WERI-Rb-1 (cell line): ENCODE measurements at regions not wholly inside any gene's neighbourhood (a gene's known extent, or its start where the extent isn't known, plus 50 kb on each side); places are given as distances from the start of the nearest gene placed in this dataset.

Source experiments
- DNase-seq: peaks from one replicate; pipeline ENCODE4 v3.0.0-alpha.2; 2020
- H3K27ac ChIP-seq: fragments of 250-450 bp; sonication (Bioruptor Pico); 2 replicates; pipeline ENCODE4 v1.5.1; 2020; ENCODE audit warnings: mild to moderate bottlenecking, moderate library complexity
- H3K27me3 ChIP-seq: fragments of 250-450 bp; sonication (Bioruptor Pico); 2 replicates; pipeline ENCODE4 v1.5.1; 2021; ENCODE audit warnings: mild to moderate bottlenecking, low read depth, moderate library complexity; ENCODE audit not compliant: insufficient read depth, severe bottlenecking
- H3K36me3 ChIP-seq: fragments of 250-450 bp; sonication (Bioruptor Pico); 2 replicates; pipeline ENCODE4 v1.5.1; 2020; ENCODE audit warnings: mild to moderate bottlenecking, moderate library complexity
- H3K4me3 ChIP-seq: 2 replicates; pipeline ENCODE4 v1.5.1; 2011; ENCODE audit warnings: low read depth, mild to moderate bottlenecking, control low read depth, low read length
- H3K9me3 ChIP-seq: fragments of 250-450 bp; sonication (Bioruptor Pico); 2 replicates; pipeline ENCODE4 v1.5.1; 2021; ENCODE audit warnings: mild to moderate bottlenecking, moderate library complexity; ENCODE audit not compliant: severe bottlenecking
- CTCF ChIP-seq: IDR thresholded peaks from 2 replicates; pipeline ENCODE4 v1.5.1; 2011; ENCODE audit warnings: low read depth, mild to moderate bottlenecking, control low read depth, inconsistent platforms, low read length

- Histone ChIP-seq H3K9me3 (no peaks in the 10 kb centered on the region), H3K27me3 (peaks cover 6% of the 10 kb centered on the region), H3K4me3 (no peak overlapping the region), H3K27ac (no peak overlapping the region), H3K36me3 (no peaks in the 10 kb centered on the region)
- TF ChIP-seq CTCF = no peak
- DNase-seq = no peak
Measured at GRCh38 chr13:91123456-91124127, 223.9 kb upstream of the MIR17HG start.

GRCh38 chr13:91126806-91127205 lies 220.7 kb upstream of the MIR17HG start:
- Histone ChIP-seq H3K4me3 (no peak overlapping the region), H3K36me3 (no peaks in the 10 kb centered on the region), H3K27ac (no peak overlapping the region), H3K27me3 (peaks cover 4% of the 10 kb centered on the region), H3K9me3 (no peaks in the 10 kb centered on the region)
- TF ChIP-seq CTCF = no peak
- DNase-seq = peak; percentile 47

- Histone ChIP-seq H3K36me3 (no peaks in the 10 kb centered on the region), H3K27ac (no peak overlapping the region), H3K9me3 (no peaks in the 10 kb centered on the region), H3K4me3 (no peak overlapping the region), H3K27me3 (no peaks in the 10 kb centered on the region)
- TF ChIP-seq CTCF = no peak
- no peak for DNase-seq
Measured at GRCh38 chr13:91127995-91128394, 219.5 kb upstream of the MIR17HG start.

GRCh38 chr13:91132381-91132780 lies 215.1 kb upstream of the MIR17HG start:
- H3K4me3 ChIP-seq = no peak overlapping the region
- H3K36me3 ChIP-seq = no peaks in the 10 kb centered on the region
- H3K9me3 ChIP-seq = no peaks in the 10 kb centered on the region
- no peak for TF ChIP-seq CTCF
- H3K27me3 ChIP-seq = no peaks in the 10 kb centered on the region
- no peak for DNase-seq
- no peak overlapping the region for H3K27ac ChIP-seq

- H3K9me3 ChIP-seq = no peaks in the 10 kb centered on the region
- TF ChIP-seq CTCF = no peak
- H3K27me3 ChIP-seq = no peaks in the 10 kb centered on the region
- H3K36me3 ChIP-seq = no peaks in the 10 kb centered on the region
- H3K27ac ChIP-seq = no peak overlapping the region
- no peak for DNase-seq
- no peak overlapping the region for H3K4me3 ChIP-seq
Measured at GRCh38 chr13:91132786-91133185, 214.7 kb upstream of the MIR17HG start.
